IPS-18c (cell line): ENCODE measurements at regions not wholly inside any gene's neighbourhood (a gene's known extent, or its start where the extent isn't known, plus 50 kb on each side); places are given as distances from the start of the nearest gene placed in this dataset.
A peak's percentile ranks its signal among the peaks of the same experiment; 100 is the strongest.

ENCODE experiments used
- H3K4me3 ChIP-seq: 2 replicates; pipeline ENCODE4 v1.7.0; 2013; ENCODE audit warnings: low read depth, mild to moderate bottlenecking, low read length, moderate library complexity; ENCODE audit not compliant: insufficient read depth
- H3K9me3 ChIP-seq: one replicate; pipeline ENCODE4 v1.6.1; 2013; ENCODE audit warnings: mild to moderate bottlenecking, low read length, moderate library complexity; ENCODE audit not compliant: control insufficient read depth, insufficient read depth

- H3K9me3 ChIP-seq = no peaks in the 10 kb centered on the region
These were observed 87.0 kb upstream of the THY1 start for GRCh38 chr11:119509969-119510401.

GRCh38 chr11:119509282-119509841 is 86.4 kb upstream of the THY1 start:
- Histone ChIP-seq H3K9me3 (no peaks in the 10 kb centered on the region), H3K4me3 (no peak overlapping the region)

More at GRCh38 chr11:119509969-119510401, 87.0 kb upstream of the THY1 start:
- no peak overlapping the region for H3K4me3 ChIP-seq

GRCh38 chr11:119506436-119506835 is 83.5 kb upstream of the THY1 start:
- H3K4me3 ChIP-seq = no peak overlapping the region
- no peaks in the 10 kb centered on the region for H3K9me3 ChIP-seq

DNA sequence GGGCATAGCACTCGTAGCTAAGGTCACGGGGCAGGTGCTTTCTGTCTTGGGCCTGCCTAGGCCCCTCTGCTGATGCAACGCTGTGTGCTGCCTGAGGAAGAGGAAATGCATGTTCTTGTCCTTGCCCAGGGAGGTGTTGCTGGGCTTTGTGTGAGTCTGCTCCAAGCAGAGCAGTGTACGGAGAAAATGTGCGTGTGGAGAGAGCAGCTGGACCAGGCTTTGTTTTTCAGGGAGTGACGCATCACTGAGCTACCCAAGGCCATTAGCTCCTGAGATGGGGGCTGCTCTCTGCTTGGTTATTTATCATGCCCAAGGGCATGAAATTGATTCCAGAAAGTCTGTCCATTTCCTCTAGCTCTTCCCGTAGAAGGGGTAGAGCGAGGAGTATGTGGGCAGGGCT is 82.9 kb upstream of the THY1 start:
- no peak overlapping the region for H3K4me3 ChIP-seq
- no peaks in the 10 kb centered on the region for H3K9me3 ChIP-seq

GRCh38 chr11:119505071-119505470 is 82.1 kb upstream of the THY1 start:
- H3K9me3 ChIP-seq = no peaks in the 10 kb centered on the region
- H3K4me3 ChIP-seq = no peak overlapping the region

DNA sequence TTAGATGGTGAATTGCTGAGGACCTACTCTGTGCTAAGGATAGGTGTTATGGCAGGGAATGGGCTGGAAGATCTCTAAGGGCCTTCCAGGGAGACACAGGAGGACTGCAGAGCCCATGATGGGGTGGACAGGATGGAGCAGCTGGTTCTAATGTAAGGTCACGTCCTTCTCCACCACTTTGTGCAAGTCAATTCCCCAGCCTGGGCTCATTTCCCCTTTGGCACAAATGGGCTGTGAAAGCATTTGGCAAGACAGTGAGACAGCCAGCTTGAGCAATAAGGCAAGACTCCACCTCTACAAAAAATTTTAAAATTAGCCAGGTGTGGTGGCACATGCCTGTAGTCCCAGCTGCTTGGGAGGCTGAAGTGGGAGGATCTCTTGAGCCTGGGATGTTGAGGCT is 81.4 kb upstream of the THY1 start:
- H3K9me3 ChIP-seq = no peaks in the 10 kb centered on the region
- no peak overlapping the region for H3K4me3 ChIP-seq

DNA sequence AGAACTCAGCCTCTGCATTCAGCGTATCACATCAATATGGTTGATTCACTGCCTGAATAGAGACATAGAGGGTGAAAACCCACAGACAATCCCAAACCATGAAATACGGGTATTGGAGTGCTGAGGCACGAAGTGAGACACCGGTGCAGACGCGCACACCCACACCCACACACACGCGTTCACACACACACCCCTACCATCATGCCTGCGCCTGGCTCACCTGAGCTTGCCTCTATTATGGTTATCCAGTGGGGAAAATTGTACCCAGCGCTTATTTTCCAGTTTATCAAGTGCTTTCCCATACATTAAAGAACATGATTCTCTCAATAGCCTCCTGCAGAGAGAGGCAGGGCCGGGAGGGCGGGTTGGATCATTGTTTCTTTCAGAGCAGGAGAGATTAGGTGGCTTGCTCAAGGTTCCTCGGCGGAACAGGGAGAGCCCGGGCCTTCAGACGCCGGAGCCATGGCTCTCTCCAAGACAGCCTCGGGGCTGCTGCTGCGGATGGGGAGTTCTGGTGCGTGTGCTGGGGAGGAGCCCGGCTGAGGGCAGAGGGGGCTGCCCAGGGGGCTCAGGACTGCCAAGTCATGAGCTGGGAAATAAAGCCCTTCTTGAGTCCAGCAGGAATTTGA is 78.9 kb upstream of the THY1 start:
- H3K4me3 ChIP-seq = no peak overlapping the region
- no peaks in the 10 kb centered on the region for H3K9me3 ChIP-seq

- no peaks in the 10 kb centered on the region for H3K9me3 ChIP-seq
- H3K4me3 ChIP-seq = no peak overlapping the region
These were observed 74.7 kb upstream of the THY1 start for GRCh38 chr11:119497717-119498116.

DNA sequence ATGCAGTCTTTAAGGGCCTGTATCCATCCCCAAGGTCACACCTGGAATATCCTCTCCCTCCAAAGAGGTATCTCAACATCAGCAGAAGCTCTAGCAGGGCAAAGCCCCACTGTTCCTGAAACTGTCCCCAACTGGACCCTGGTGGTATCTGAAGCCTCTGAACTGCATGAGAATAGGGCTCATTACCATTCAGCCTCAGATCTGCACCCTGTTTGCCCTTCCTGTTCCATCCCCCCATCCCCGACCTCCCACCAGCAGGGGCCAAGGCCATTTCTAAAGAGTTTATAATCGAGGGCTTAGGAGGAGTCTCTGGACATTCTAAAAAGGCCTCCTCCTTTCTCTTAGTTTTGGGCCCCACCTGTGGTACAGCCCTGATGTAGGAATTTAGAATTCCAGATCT is 74.0 kb upstream of the THY1 start:
- 0 out of 2 replicates have a peak overlapping the region, but pooled peaks have one; percentile 5 for H3K4me3 ChIP-seq
- H3K9me3 ChIP-seq = no peaks in the 10 kb centered on the region

DNA sequence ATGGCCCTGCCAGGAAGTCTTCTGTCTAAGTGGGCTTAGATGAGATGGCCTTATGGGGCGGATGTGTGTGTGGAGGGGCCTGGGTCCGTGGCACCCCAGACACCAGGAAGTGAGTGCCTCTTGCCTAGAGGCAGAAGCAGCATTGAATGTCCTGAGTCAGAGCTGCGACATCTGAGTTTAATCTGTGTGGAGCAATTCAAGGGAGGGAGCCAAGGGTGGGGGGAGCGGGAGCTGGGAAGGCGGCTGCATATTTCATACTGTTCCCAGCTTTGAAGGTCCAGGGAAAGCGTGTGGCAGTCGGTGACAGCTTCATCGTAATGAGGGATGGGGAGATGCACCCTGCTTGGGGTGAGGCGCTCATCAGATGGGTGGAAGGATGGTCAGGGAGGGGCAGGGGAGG is 73.5 kb upstream of the THY1 start:
- H3K4me3 ChIP-seq = no peak overlapping the region

GRCh38 chr11:119493712-119494111 is 70.7 kb upstream of the THY1 start:
- H3K4me3 ChIP-seq = no peak overlapping the region

More for the DNA sequence above, 73.5 kb upstream of the THY1 start:
- no peaks in the 10 kb centered on the region for H3K9me3 ChIP-seq

DNA sequence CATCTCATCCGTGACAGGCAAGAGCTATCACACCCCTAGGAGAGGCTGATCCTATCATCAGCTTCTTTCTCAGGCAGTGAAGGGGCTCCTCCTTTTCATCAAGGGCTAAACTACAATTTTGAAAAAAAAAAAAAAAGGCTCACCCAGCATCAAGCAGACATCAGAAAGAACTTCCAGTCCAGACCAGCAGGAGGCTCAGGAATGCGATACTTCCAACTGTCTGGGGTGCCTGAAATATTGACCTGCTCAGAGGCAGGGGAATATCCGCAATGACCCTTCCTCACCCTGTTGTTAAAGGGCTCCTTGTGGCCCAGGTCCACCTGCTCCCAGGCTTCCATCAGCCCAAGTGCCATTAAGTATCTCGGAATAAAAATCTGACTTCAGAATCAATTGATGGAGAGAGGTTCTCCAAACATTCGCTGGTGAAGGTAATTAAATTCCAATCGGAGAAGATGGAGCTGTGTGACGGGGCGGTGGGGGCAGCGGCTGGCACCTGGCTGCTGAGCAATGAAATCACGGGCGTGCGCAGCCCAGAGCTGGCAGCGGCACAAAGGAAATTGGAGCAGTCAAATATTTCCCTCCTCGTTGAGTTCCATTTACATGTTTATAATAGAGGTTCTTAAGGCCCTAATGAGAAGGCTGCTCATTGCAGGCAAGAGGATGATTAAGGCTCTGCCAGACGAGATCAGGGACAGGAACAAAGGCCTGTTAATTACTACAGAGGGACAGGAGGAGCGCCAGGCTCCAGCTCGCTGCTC is 69.0 kb upstream of the THY1 start:
- H3K9me3 ChIP-seq = no peaks in the 10 kb centered on the region
- H3K4me3 ChIP-seq = no peak overlapping the region

More at GRCh38 chr11:119493712-119494111, 70.7 kb upstream of the THY1 start:
- H3K9me3 ChIP-seq = no peaks in the 10 kb centered on the region

- Histone ChIP-seq H3K4me3 (no peak overlapping the region), H3K9me3 (no peaks in the 10 kb centered on the region)
These were observed 67.5 kb upstream of the THY1 start for GRCh38 chr11:119490253-119491006.

- Histone ChIP-seq H3K9me3 (no peaks in the 10 kb centered on the region), H3K4me3 (no peak overlapping the region)
These were observed 66.1 kb upstream of the THY1 start for GRCh38 chr11:119489087-119489486.

DNA sequence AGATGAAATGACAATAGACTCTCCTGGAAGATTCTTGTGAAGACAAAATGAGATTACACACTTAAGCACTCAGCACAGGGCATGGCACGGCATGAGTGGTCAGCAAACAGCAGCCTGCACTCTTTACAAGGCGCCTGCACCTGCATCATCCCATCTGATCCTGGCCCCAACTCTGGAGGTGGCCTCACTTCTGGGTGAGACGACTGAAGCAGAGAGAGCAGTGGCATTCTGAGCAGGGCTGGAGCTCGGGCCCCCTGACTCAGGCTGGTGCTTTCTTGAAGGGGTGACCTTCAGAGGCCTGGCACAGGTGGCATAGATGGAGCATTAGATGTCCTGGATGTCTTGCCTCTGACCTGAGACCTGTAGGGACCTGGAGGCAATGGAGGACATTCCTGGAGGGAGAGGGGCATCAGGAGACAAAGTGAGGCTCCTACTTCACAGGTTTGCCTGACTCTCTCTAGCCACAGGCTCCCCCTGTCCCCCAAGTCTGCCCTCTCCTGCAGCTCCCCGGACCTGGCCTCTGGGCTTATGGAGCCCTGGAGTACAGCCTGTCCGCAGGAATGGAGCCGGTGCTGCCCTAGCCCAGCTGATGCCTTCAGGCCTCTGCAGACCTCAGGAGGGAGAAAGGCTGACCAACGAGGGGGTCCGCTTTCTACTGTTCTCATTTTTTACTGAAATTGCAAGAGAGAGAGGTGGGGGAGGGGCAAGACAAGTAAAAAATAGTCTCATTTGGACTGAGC is 65.5 kb upstream of the THY1 start:
- H3K9me3 ChIP-seq = no peaks in the 10 kb centered on the region
- no peak overlapping the region for H3K4me3 ChIP-seq

DNA sequence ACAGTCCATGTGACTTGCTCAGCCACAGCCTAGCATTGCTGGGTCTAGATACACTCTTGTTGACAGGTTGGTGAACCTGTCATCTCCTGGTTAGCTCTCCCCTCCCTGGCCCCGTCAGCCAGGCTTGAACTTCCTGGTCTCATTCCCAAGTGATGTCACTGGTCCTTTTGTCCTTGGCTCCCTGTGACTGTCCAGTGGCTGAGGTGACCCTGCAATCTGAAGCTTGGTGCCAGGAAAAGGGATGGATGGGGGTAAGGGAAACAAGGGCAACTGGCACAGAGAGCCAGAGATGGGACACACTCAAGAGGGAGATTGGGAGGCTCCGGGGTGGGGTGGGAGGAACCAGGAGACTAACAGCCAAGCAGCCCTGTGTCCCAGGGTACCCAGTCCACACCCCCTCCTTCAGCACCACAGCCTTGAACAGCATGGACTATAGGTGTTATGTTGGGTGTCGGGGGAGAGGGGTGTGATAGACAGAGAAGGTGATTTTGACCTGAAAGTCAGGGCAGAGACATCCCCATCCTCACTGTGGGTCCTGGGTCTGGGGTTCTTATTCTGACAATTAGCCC is 63.8 kb upstream of the THY1 start:
- Histone ChIP-seq H3K4me3 (no peak overlapping the region), H3K9me3 (no peaks in the 10 kb centered on the region)

GRCh38 chr11:119486016-119486415 is 63.0 kb upstream of the THY1 start:
- Histone ChIP-seq H3K4me3 (no peak overlapping the region), H3K9me3 (no peaks in the 10 kb centered on the region)
